GM19324 (cell line): ENCODE measurements at regions not wholly inside any gene's neighbourhood (a gene's known extent, or its start where the extent isn't known, plus 50 kb on each side); places are given as distances from the start of the nearest gene placed in this dataset.
A peak's percentile ranks its signal among the peaks of the same experiment; 100 is the strongest.

Source experiments
- ATAC-seq: cut with Tn5 transposase; IDR thresholded peaks from one replicate; pipeline ENCODE4 v1.9.1; 2021; ENCODE audit warnings: mild to moderate bottlenecking, moderate library complexity; ENCODE audit not compliant: unreplicated experiment, low FRiP score

DNA sequence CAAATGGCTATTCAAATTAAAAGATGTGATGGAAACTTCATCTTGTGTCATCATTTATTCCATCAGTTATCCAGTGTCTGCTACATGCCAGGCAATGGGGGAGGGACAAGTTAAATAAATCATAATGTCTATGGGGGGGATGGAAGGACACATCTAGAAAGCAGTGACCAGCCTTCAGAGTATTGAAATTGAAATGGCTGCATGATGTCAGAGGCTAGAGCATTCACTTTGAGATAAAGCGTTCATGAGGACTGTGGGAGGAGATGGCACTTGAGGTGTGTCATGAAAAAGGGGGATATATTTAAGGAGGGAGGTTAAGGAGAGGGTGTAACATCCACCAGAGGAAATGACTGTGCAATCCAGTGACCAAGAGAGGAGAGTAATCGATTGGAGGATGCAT lies 50.6 kb downstream of the SLIT2 start:
- no peak for ATAC-seq

DNA sequence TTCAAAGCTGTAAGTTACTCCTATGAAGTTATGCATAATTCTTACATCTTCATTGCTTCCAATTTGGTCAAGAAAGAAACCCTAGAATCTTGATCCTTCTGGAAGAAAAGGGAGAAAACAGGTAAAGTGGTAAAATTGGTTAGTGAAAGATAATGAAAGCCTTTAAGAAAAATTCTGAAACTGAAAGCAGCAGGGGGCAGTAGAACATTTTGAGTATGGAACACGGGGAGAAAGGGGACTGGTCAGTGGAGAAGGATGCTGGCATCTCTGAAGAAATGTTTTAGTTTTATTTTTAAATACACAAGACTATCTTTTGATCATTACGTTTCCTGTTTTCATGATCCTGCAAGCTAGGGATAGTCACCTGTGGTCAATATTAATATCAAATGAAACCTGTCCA lies 54.3 kb downstream of the SLIT2 start:
- no peak for ATAC-seq

DNA sequence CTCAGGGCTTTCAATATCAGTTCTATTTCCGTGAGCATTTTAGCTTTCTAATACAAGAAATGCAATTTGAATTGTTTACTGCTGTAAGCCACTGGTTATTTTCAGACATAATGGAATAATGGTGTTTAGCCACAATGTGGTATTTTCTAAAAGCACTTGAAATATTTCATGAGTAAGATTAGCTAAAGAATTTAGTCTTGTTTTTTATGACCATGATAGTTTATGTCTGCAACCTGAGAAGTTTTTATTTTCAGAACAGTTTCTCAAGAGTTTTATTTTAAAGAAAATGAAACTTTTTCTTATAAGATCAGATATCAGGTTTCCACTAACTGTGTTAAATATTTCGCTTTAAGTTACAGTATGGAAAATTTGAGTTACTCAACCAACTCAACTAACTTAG lies 60.2 kb downstream of the SLIT2 start:
- ATAC-seq, result no peak

DNA sequence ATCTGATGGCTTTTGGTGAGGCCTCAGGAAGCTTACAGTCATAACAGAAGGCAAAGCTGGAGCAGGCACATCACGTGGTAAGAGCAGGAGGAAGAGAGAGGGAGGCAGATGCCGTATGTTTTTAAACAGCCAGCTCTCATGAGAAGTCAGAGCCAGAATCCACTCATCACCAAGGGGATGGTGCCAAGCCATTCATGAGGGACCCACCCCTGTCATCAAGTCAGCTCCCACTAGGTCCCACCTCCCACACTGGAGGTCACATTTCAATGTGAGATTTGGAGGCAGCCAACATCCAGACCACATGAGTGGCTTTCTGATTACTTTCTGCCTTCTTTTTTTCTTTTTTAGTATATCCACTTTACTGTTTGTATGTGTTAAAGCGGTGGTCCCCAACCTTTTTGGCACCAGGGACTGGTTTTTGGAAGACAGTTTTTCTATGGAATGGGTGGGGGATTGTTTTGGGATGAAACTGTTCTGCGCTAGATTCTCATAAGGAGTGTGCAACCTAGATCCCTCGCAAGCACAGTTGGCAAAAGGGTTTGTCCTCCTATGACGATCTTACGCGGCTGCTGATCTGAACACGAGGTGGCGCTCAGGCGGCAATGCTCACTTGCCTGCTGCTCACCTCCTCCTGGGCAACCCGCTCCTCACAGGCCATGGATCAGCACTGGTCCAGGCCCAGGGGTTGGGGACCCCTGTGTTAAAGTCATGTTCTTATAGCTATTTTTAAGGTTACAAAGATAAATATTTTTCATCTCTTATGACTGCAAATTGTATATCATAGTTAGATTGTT lies 61.7 kb downstream of the SLIT2 start:
- no peak for ATAC-seq

GRCh38 chr4:20317424-20317985 lies 65.8 kb downstream of the SLIT2 start:
- ATAC-seq, result no peak

DNA sequence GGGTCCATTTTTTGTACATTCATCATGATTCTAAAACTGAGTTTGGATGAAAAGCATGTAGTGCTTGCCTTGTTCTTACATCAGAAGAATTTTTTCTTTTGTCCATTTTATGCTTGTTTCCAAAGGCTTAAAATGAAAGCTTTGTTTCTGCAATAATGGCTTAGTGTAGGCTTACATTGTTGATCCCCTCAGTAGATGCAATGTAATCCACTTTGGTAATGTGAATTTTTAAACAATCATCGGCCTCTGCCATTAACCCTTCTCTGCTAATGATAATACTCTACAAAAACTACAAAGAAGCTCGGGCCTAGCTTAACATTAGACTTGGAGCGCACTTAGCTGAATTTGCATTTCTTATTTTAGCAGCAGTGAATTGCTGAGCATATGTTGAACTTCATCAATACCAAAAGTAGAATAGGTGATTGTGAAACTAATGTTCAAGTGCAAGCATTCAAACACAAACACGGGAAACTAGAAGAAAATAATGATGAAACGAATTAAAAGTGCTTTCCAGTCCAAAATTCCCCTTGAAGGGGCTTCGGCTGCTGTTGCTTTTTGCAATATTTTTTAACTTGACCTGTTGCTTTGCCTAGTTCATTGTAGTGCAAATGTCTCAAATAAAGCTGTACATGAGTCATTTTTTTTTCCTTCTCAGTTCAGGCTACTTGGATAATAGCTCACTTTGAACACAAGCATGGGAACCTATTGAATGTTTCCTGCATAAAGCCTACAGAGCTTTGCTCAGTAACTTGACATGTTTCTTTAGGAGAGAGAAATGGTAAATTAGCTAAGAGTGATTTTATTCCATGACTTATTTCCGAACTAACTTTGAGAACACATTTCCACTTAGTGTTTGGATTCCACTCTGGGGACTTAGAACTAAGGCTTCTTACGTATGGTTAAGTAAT lies 66.5 kb downstream of the SLIT2 start:
- peak; percentile 51 for ATAC-seq

DNA sequence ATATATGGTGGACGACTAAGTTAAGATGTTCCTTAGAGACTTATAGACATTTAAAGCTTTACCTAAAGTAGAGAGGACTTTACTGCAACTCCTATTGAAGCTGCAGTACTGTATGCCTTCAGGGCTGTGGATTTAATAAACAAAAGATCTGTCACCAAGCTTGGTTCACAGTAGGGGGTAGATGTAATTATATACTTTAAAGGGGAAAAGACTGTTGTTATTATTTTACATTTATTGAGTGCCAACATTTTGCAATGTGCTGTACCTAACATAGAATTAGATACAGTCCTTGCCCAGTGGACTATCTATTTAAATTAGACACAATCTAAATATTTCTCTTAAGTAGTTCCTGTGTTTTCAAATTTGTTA lies 67.2 kb downstream of the SLIT2 start:
- ATAC-seq, result no peak

- ATAC-seq, result no peak
Measured at GRCh38 chr4:20319825-20320612, 68.3 kb downstream of the SLIT2 start.

DNA sequence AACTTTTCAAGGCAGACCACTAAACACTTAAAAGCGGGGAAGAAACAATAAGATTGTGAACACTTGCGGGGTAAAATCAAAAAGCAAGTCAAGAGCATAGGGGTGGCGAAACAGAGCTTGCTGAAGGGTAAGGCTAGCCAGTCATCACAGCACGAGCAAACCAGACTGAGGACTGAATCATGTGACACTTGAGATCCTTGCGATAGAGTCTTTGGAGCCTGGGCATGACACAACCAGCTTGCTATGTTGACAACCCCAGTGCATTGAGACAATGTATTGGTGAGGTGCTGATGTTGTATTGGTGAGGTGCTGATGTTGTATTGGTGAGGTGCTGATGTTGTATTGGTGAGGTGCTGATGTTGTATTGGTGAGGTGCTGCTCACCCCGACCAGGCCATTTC lies 72.3 kb downstream of the SLIT2 start:
- no peak for ATAC-seq

DNA sequence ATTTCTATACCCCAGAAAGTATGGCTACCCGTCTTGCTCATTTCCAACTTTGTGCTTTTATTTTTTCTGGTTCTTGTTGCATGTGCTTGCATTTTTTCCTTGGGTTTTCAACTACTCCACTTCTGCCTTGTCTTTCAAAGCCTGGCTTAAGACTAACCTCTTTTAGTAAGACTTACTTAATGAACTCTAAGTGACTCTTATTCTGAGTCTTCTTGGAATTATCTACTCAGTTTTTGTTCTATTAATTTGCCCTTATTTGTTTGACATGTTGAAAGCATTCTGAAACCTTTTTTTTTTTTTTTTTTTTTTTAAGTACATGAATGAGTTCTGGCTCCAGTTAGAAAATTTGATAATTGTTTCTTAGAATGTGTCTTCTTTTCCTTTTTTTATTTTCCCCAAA lies 74.8 kb downstream of the SLIT2 start:
- ATAC-seq, result no peak

GRCh38 chr4:20326977-20327376 lies 75.3 kb downstream of the SLIT2 start:
- no peak for ATAC-seq

- no peak for ATAC-seq
Measured at GRCh38 chr4:20327808-20328207, 76.1 kb downstream of the SLIT2 start.

DNA sequence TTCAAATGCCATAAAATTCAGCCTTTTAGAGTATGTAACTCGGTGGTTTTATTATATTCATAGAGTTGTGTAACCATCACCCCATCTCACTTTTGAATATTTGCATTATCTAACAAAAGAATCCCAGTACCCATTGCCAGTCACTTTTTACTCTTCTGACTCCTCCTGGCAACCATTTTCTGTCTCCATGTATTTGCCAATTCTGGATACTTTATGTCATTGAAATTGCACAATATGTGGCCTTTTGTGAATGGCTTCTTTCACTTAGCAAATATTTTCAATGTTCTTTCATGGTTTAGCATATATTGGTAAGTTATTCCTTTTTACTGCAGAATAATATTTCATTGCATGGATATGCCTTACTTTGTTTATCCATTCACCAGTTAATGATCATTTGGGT lies 79.9 kb downstream of the SLIT2 start:
- no peak for ATAC-seq

DNA sequence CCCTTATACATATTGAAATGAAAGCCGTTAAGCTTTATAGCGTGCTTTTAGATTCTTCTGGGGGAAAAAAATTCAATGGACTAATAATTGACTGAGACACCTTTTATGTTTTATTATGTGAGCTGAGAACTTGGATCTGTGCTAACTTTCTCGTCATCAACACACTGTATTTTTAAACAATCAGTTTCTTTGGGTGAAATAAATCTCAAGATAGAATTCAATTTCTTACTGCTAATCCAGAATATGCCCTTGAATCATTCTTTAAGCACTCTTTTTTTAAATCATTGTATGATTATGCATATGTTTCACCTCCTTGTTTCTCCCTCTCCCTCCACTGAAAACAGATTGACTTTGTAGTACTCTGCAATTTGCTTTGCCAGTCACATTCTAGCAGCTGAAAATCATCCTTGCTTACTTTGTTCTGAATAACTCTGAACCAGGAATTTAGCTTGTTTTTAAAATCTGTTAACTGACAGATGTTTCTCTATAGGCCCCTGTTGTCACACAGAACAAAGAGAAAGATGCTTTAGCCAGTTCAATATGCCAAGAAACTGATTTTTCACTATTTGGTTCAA lies 81.5 kb downstream of the SLIT2 start:
- ATAC-seq, result no peak

GRCh38 chr4:20337261-20337664 lies 85.6 kb downstream of the SLIT2 start:
- ATAC-seq, result no peak

DNA sequence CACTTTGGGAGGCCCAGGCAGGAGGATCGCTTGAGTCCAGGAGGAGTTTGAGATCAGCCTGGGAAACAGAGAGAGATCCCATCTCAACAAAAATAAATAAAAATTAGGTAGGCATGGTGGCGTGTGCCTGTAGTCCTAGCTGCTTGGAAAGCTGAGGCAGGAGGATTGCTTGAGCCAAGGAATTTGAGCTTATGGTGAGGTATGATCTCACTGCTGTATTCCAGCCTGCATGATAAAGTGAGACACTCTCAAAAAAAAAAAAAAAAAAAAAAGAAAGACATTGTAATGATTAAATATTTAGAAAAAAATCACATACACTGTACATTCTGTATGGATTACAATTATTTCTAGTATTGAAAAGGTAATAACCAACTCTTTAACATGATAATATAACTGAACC lies 87.1 kb downstream of the SLIT2 start:
- no peak for ATAC-seq

DNA sequence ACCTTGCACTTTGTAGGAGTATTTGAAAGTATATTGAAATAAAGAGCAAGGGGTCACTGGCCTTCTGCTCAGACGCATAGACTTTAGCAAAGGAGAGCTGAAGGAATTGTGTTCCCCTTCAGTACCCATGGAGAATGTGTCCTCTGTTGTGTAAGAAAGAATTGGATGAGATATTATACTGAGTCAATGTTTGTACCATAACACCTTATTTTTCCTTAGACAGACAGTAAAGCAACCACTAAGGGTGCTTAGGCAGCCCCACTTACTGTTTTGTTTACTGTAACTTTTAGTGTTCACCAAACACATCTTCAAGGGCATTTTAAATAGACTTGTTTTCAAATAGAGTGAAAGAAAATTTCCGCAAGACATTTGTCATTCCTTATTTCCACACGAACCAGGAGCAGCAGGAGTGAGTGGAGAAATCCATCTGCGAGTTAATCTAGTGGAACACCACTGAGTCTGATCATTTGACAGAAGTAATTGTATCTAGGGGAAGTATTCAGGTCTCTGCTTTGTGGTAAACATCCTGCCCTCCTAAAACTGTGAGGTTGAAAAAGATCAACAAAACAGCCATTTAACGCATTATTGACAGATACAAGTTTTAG lies 89.5 kb downstream of the SLIT2 start:
- no peak for ATAC-seq

GRCh38 chr4:20347531-20347930 lies 95.8 kb downstream of the SLIT2 start:
- no peak for ATAC-seq

DNA sequence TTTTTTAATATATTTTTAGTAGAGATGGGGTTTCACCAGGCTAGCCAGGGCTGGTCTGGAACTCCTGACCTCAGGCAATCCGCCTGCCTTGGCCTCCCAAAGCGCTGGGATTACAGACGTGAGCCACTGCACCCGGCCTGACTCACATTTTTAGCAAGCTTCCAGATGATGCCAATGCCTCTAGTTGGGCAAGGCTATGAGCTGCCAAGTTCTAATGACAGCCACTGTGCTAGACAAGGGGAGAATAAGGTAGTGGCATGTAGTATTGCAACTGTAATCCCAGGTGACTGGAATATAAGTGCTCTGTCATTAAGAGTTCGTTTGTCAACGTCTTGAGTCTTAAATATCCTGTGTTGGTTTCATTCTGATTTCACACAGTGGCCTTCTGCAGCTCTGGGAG lies 96.7 kb downstream of the SLIT2 start:
- no peak for ATAC-seq
